ENCODE measurements at regions not wholly inside any gene's neighbourhood (a gene's known extent, or its start where the extent isn't known, plus 50 kb on each side); places are given as distances from the start of the nearest gene placed in this dataset.

GRCh38 chr1:4029376-4029775 is 129.3 kb upstream of the C1orf174 start:
- TF ChIP-seq CTCF (IDR thresholded peaks at IDR 0.05; ENCODE audit: borderline replicate concordance, extremely low read depth, low read length, poor library complexity, severe bottlenecking): no peak
- no peak overlapping the region for H3K4me2 ChIP-seq (ENCODE audit: insufficient read depth, low read length)
- H3K9me3 ChIP-seq (ENCODE audit: insufficient read depth, low read length, severe bottlenecking): no peaks in the 10 kb centered on the region
- no peak overlapping the region for H2AFZ ChIP-seq (ENCODE audit: low read depth, low read length)
- no peaks in the 10 kb centered on the region for H4K20me1 ChIP-seq (ENCODE audit: insufficient read depth, low read length)
- no peaks in the 10 kb centered on the region for H3K4me1 ChIP-seq (ENCODE audit: insufficient read depth, low read length)
- DNase-seq (no peak), ATAC-seq (ENCODE audit: insufficient read depth, low read depth) (no peak)
- no peaks in the 10 kb centered on the region for H3K27me3 ChIP-seq (ENCODE audit: insufficient read depth, low read length, poor library complexity)
- no peaks in the 10 kb centered on the region for H3K36me3 ChIP-seq (ENCODE audit: insufficient read depth, low read length)
- H3K79me2 ChIP-seq (ENCODE audit: insufficient read depth, low read length): no peaks in the 10 kb centered on the region
- H3K4me3 ChIP-seq (ENCODE audit: low read depth in 1 of 2, low read length in 2 of 2): no peak overlapping the region
- H3K27ac ChIP-seq (ENCODE audit: low read length): no peak overlapping the region
- no peak overlapping the region for H3K9ac ChIP-seq (ENCODE audit: low read depth, low read length)

GRCh38 chr1:4032571-4032970 is 132.5 kb upstream of the C1orf174 start:
- no peaks in the 10 kb centered on the region for H3K9me3 ChIP-seq (ENCODE audit: insufficient read depth, low read length, severe bottlenecking)
- DNase-seq (no peak), ATAC-seq (ENCODE audit: insufficient read depth, low read depth) (no peak)
- no peak overlapping the region for H3K4me2 ChIP-seq (ENCODE audit: insufficient read depth, low read length)
- no peaks in the 10 kb centered on the region for H3K27me3 ChIP-seq (ENCODE audit: insufficient read depth, low read length, poor library complexity)
- H2AFZ ChIP-seq (ENCODE audit: low read depth, low read length): no peak overlapping the region
- H3K36me3 ChIP-seq (ENCODE audit: insufficient read depth, low read length): no peaks in the 10 kb centered on the region
- H3K79me2 ChIP-seq (ENCODE audit: insufficient read depth, low read length): no peaks in the 10 kb centered on the region
- no peaks in the 10 kb centered on the region for H4K20me1 ChIP-seq (ENCODE audit: insufficient read depth, low read length)
- H3K9ac ChIP-seq (ENCODE audit: low read depth, low read length): no peak overlapping the region
- H3K4me1 ChIP-seq (ENCODE audit: insufficient read depth, low read length): no peaks in the 10 kb centered on the region
- TF ChIP-seq EZH2 (IDR thresholded peaks at IDR 0.05; ENCODE audit: borderline replicate concordance, low read depth, low read length, severe bottlenecking): no peak
- H3K4me3 ChIP-seq (ENCODE audit: low read depth in 1 of 2, low read length in 2 of 2): no peak overlapping the region
- no peak overlapping the region for H3K27ac ChIP-seq (ENCODE audit: low read length)

- Histone ChIP-seq H3K9ac (ENCODE audit: low read depth, low read length) (no peak overlapping the region), H2AFZ (ENCODE audit: low read depth, low read length) (no peak overlapping the region), H3K9me3 (ENCODE audit: insufficient read depth, low read length, severe bottlenecking) (no peaks in the 10 kb centered on the region), H3K79me2 (ENCODE audit: insufficient read depth, low read length) (no peaks in the 10 kb centered on the region), H3K27ac (ENCODE audit: low read length) (no peak overlapping the region), H3K4me3 (ENCODE audit: low read depth in 1 of 2, low read length in 2 of 2) (no peak overlapping the region), H3K4me2 (ENCODE audit: insufficient read depth, low read length) (no peak overlapping the region), H3K4me1 (ENCODE audit: insufficient read depth, low read length) (no peaks in the 10 kb centered on the region), H4K20me1 (ENCODE audit: insufficient read depth, low read length) (no peaks in the 10 kb centered on the region), H3K36me3 (ENCODE audit: insufficient read depth, low read length) (no peaks in the 10 kb centered on the region), H3K27me3 (ENCODE audit: insufficient read depth, low read length, poor library complexity) (no peaks in the 10 kb centered on the region)
- no peak for TF ChIP-seq CTCF (IDR thresholded peaks at IDR 0.05; ENCODE audit: borderline replicate concordance, extremely low read depth, low read length, poor library complexity, severe bottlenecking)
- no peak for TF ChIP-seq EZH2 (IDR thresholded peaks at IDR 0.05; ENCODE audit: borderline replicate concordance, low read depth, low read length, severe bottlenecking)
- no peak for DNase-seq
- no peak for ATAC-seq (ENCODE audit: insufficient read depth, low read depth)
Observed at GRCh38 chr1:4033129-4033676, 133.1 kb upstream of the C1orf174 start.

- Histone ChIP-seq H4K20me1 (ENCODE audit: insufficient read depth, low read length) (no peaks in the 10 kb centered on the region), H3K4me1 (ENCODE audit: insufficient read depth, low read length) (no peaks in the 10 kb centered on the region), H3K27me3 (ENCODE audit: insufficient read depth, low read length, poor library complexity) (no peaks in the 10 kb centered on the region), H3K27ac (ENCODE audit: low read length) (no peak overlapping the region), H2AFZ (ENCODE audit: low read depth, low read length) (no peak overlapping the region), H3K9me3 (ENCODE audit: insufficient read depth, low read length, severe bottlenecking) (no peaks in the 10 kb centered on the region), H3K4me3 (ENCODE audit: low read depth in 1 of 2, low read length in 2 of 2) (no peak overlapping the region), H3K9ac (ENCODE audit: low read depth, low read length) (no peak overlapping the region), H3K36me3 (ENCODE audit: insufficient read depth, low read length) (no peaks in the 10 kb centered on the region), H3K79me2 (ENCODE audit: insufficient read depth, low read length) (no peaks in the 10 kb centered on the region), H3K4me2 (ENCODE audit: insufficient read depth, low read length) (no peak overlapping the region)
- ATAC-seq (ENCODE audit: insufficient read depth, low read depth) (no peak), DNase-seq (no peak)
- TF ChIP-seq EZH2 (IDR thresholded peaks at IDR 0.05; ENCODE audit: borderline replicate concordance, low read depth, low read length, severe bottlenecking) (no peak), CTCF (IDR thresholded peaks at IDR 0.05; ENCODE audit: borderline replicate concordance, extremely low read depth, low read length, poor library complexity, severe bottlenecking) (no peak)
Observed at GRCh38 chr1:4033713-4034112, 133.6 kb upstream of the C1orf174 start.

Data from DND-41 (cell line).